ENCODE measurements at regions not wholly inside any gene's neighbourhood (a gene's known extent, or its start where the extent isn't known, plus 50 kb on each side); places are given as distances from the start of the nearest gene placed in this dataset.

GRCh38 chr4:120517966-120518365 is 404.6 kb downstream of the PRDM5 start:
- ATAC-seq: no peak

GRCh38 chr4:120509719-120510118 is 412.8 kb downstream of the PRDM5 start:
- ATAC-seq: no peak
- POLR2A ChIA-PET: interaction anchor here (0.6 kb wide), 1 partner anchor 91 kb away, joined by 3 read pairs; no protein-coding TSS in a partner anchor
- in situ Hi-C loops (cut with HindIII; ENCODE audit: low pct_unique_long_range_greater_than_20kb, low sequenced_read_pairs): no loop called here

More at GRCh38 chr4:120517966-120518365, 404.6 kb downstream of the PRDM5 start:
- Histone ChIP-seq H3K27ac (ENCODE audit: low read length) (no peak overlapping the region), H3K9me3 (ENCODE audit: control insufficient read depth, insufficient read depth, low read depth, low read length) (no peaks in the 10 kb centered on the region), H3K36me3 (ENCODE audit: control insufficient read depth, insufficient read depth, low read length) (no peaks in the 10 kb centered on the region), H3K4me1 (ENCODE audit: control insufficient read depth, insufficient read depth, low read length) (no peaks in the 10 kb centered on the region), H3K27me3 (ENCODE audit: control insufficient read depth, insufficient read depth, low read length) (no peaks in the 10 kb centered on the region), H3K4me3 (ENCODE audit: low read depth in 2 of 2, low read length in 2 of 2) (no peak overlapping the region)
- no peak for DNase-seq (ENCODE audit: low read depth, low spot score)
- POLR2A ChIA-PET: no interaction called here
- TF ChIP-seq REST (IDR thresholded peaks at IDR 0.05; ENCODE audit: insufficient read depth in 1 of 2, low read depth in 2 of 2, low read length in 1 of 2) (no peak), POLR2AphosphoS5 (IDR thresholded peaks at IDR 0.05; ENCODE audit: low read depth, low read length) (no peak), TCF7L2 (IDR thresholded peaks at IDR 0.05; ENCODE audit: low read depth, low read length) (no peak), CTCF (IDR thresholded peaks at IDR 0.05) (no peak)
- CTCF ChIA-PET: no interaction called here
- intact Hi-C loops (cut with micrococcal nuclease; ENCODE audit: unreplicated experiment): no loop called here
- in situ Hi-C loops (cut with HindIII; ENCODE audit: low pct_unique_long_range_greater_than_20kb, low sequenced_read_pairs): no loop called here
- BruUV-seq (replicated peaks): no TSS peak

More at GRCh38 chr4:120509719-120510118, 412.8 kb downstream of the PRDM5 start:
- Histone ChIP-seq H3K4me3 (ENCODE audit: low read depth in 2 of 2, low read length in 2 of 2) (no peak overlapping the region), H3K9me3 (ENCODE audit: control insufficient read depth, insufficient read depth, low read depth, low read length) (no peaks in the 10 kb centered on the region), H3K36me3 (ENCODE audit: control insufficient read depth, insufficient read depth, low read length) (no peaks in the 10 kb centered on the region), H3K27me3 (ENCODE audit: control insufficient read depth, insufficient read depth, low read length) (no peaks in the 10 kb centered on the region), H3K27ac (ENCODE audit: low read length) (no peak overlapping the region), H3K4me1 (ENCODE audit: control insufficient read depth, insufficient read depth, low read length) (no peaks in the 10 kb centered on the region)
- TF ChIP-seq TCF7L2 (IDR thresholded peaks at IDR 0.05; ENCODE audit: low read depth, low read length): no peak
- no peak for TF ChIP-seq POLR2AphosphoS5 (IDR thresholded peaks at IDR 0.05; ENCODE audit: low read depth, low read length)
- TF ChIP-seq REST (IDR thresholded peaks at IDR 0.05; ENCODE audit: insufficient read depth in 1 of 2, low read depth in 2 of 2, low read length in 1 of 2): no peak
- no peak for TF ChIP-seq SIN3A (IDR thresholded peaks at IDR 0.05; ENCODE audit: borderline replicate concordance, insufficient read depth, low read depth, low read length)
- TF ChIP-seq CTCF (IDR thresholded peaks at IDR 0.05): no peak
- no TSS peak for BruUV-seq (replicated peaks)
- no peak for DNase-seq (ENCODE audit: low read depth, low spot score)
- intact Hi-C loops (cut with micrococcal nuclease; ENCODE audit: unreplicated experiment): no loop called here
- CTCF ChIA-PET: no interaction called here

Data from Panc1 (cell line).